HG03354 (cell line): ENCODE measurements at regions not wholly inside any gene's neighbourhood (a gene's known extent, or its start where the extent isn't known, plus 50 kb on each side); places are given as distances from the start of the nearest gene placed in this dataset.
"Not testable (repeated sequence)": the region's sequence is repeated elsewhere in the genome, so short reads cannot be mapped to it uniquely, and the experiment has no call there.

Experiments
- ATAC-seq: cut with Tn5 transposase; IDR thresholded peaks from one replicate; pipeline ENCODE4 v1.9.1; 2021; ENCODE audit warnings: mild to moderate bottlenecking; ENCODE audit not compliant: unreplicated experiment, poor library complexity, severe bottlenecking

GRCh38 chr12:63416788-63417187, 251.5 kb downstream of the DPY19L2 start:
- ATAC-seq = no peak

- no peak for ATAC-seq
Measured at GRCh38 chr12:63415357-63415756, 252.9 kb downstream of the DPY19L2 start.

GRCh38 chr12:63410197-63410596, 258.1 kb downstream of the DPY19L2 start:
- no peak for ATAC-seq

GRCh38 chr12:63406781-63407180, 255.8 kb upstream of the AVPR1A start:
- no peak for ATAC-seq

GRCh38 chr12:63404611-63405010, 253.6 kb upstream of the AVPR1A start:
- no peak for ATAC-seq

GRCh38 chr12:63403256-63403655, 252.3 kb upstream of the AVPR1A start:
- ATAC-seq = no peak

- no peak for ATAC-seq
Measured at GRCh38 chr12:63400718-63401117, 249.7 kb upstream of the AVPR1A start.

- ATAC-seq = no peak
Measured at GRCh38 chr12:63400318-63400717, 249.3 kb upstream of the AVPR1A start.

GRCh38 chr12:63397807-63398206, 246.8 kb upstream of the AVPR1A start:
- no peak for ATAC-seq

GRCh38 chr12:63396135-63396534, 245.1 kb upstream of the AVPR1A start:
- no peak for ATAC-seq

- ATAC-seq = no peak
Measured at GRCh38 chr12:63394983-63395382, 244.0 kb upstream of the AVPR1A start.

GRCh38 chr12:63394349-63394748, 243.3 kb upstream of the AVPR1A start:
- no peak for ATAC-seq

- ATAC-seq = no peak
Measured at GRCh38 chr12:63389211-63389610, 238.2 kb upstream of the AVPR1A start.

- no peak for ATAC-seq
Measured at GRCh38 chr12:63387771-63388170, 236.8 kb upstream of the AVPR1A start.

- no peak for ATAC-seq
Measured at GRCh38 chr12:63382930-63383329, 231.9 kb upstream of the AVPR1A start.

- no peak for ATAC-seq
Measured at GRCh38 chr12:63362791-63363190, 211.8 kb upstream of the AVPR1A start.

GRCh38 chr12:63362166-63362565, 211.2 kb upstream of the AVPR1A start:
- ATAC-seq = no peak

- no peak for ATAC-seq
Measured at GRCh38 chr12:63354969-63355368, 204.0 kb upstream of the AVPR1A start.

- no peak for ATAC-seq
Measured at GRCh38 chr12:63353559-63353958, 202.6 kb upstream of the AVPR1A start.

GRCh38 chr12:63351370-63351769, 200.4 kb upstream of the AVPR1A start:
- no peak for ATAC-seq

- no peak for ATAC-seq
Measured at GRCh38 chr12:63348556-63348955, 197.6 kb upstream of the AVPR1A start.

- ATAC-seq = not testable (repeated sequence)
Measured at GRCh38 chr12:63337158-63337557, 186.2 kb upstream of the AVPR1A start.

- ATAC-seq = no peak
Measured at GRCh38 chr12:63326260-63326659, 175.3 kb upstream of the AVPR1A start.
